IMR-90 (cell line): ENCODE measurements at regions not wholly inside any gene's neighbourhood (a gene's known extent, or its start where the extent isn't known, plus 50 kb on each side); places are given as distances from the start of the nearest gene placed in this dataset.

Experiments
- ATAC-seq: fragments of 200-7000 bp; cut with Tn5 transposase; 2 replicates; pipeline ENCODE4 v1.9.1; 2020; ENCODE audit warnings: low read depth, mild to moderate bottlenecking, moderate library complexity
- BruUV-seq: library from RNA; stranded (reverse); fragments of 400-500 nt; replicated peaks from 2 replicates; lab custom pipeline; 2021; lab: Mats Ljungman, UMichigan
- CTCF ChIA-PET: fragments of 300-600 bp; formaldehyde crosslinking; extraction: SDS; loops from one replicate; lab custom pipeline; 2021; ENCODE audit warnings: antibody characterized with exemption; lab: Yijun Ruan, JAX
- POLR2A ChIA-PET: fragments of 300-600 bp; sonication (Branson Sonifier 250); formaldehyde crosslinking; loops from one replicate; lab custom pipeline; 2022; ENCODE audit warnings: antibody characterized with exemption; ENCODE audit not compliant: unreplicated experiment; lab: Charles Lee
- DNase-seq: peaks from one replicate; pipeline ENCODE4 v3.0.0; 2013
- H2AFZ ChIP-seq: replicated peaks from 2 replicates; pipeline ENCODE3; 2013; ENCODE audit warnings: low read length, mild to moderate bottlenecking; ENCODE audit not compliant: poor library complexity
- H2AK5ac ChIP-seq: 2 replicates; pipeline ENCODE4 v1.6.1; 2013; ENCODE audit warnings: low read depth, low read length, inconsistent platforms
- H2AK9ac ChIP-seq: replicated peaks from 2 replicates; pipeline ENCODE3; 2013; ENCODE audit warnings: mild to moderate bottlenecking, low read depth, low read length, moderate library complexity; ENCODE audit not compliant: poor library complexity
- H2BK120ac ChIP-seq: 2 replicates; pipeline ENCODE4 v1.6.1; 2013; ENCODE audit warnings: low read depth, low read length, inconsistent platforms
- H2BK15ac ChIP-seq: 3 replicates; pipeline ENCODE4 v1.6.1; 2013; ENCODE audit warnings: low read depth, low read length, inconsistent platforms
- H2BK20ac ChIP-seq: 2 replicates; pipeline ENCODE4 v1.6.1; 2013; ENCODE audit warnings: low read depth, mild to moderate bottlenecking, inconsistent platforms, low read length, moderate library complexity
- H2BK5ac ChIP-seq: 2 replicates; pipeline ENCODE4 v1.6.1; 2013; ENCODE audit warnings: mild to moderate bottlenecking, low read depth, low read length, inconsistent platforms; ENCODE audit not compliant: poor library complexity, severe bottlenecking
- H3K14ac ChIP-seq: replicated peaks from 2 replicates; pipeline ENCODE4 v1.6.1; 2013; ENCODE audit warnings: low read depth, low read length, inconsistent platforms
- H3K18ac ChIP-seq: 2 replicates; pipeline ENCODE4 v1.6.1; 2013; ENCODE audit warnings: low read depth, low read length, control low read depth
- H3K23ac ChIP-seq: 2 replicates; pipeline ENCODE4 v1.6.1; 2013; ENCODE audit warnings: low read depth, low read length, inconsistent platforms
- H3K27ac ChIP-seq: 2 replicates; pipeline ENCODE4 v1.5.1; 2013; ENCODE audit warnings: mild to moderate bottlenecking, control low read depth, low read length; ENCODE audit not compliant: insufficient read depth
- H3K27me3 ChIP-seq: 2 replicates; pipeline ENCODE4 v1.6.1; 2013; ENCODE audit warnings: low read length; ENCODE audit not compliant: control insufficient read depth, insufficient read depth
- H3K36me3 ChIP-seq: 2 replicates; pipeline ENCODE4 v1.6.1; 2013; ENCODE audit warnings: low read length, mixed read lengths; ENCODE audit not compliant: control insufficient read depth, insufficient read depth
- H3K4ac ChIP-seq: 2 replicates; pipeline ENCODE4 v1.6.1; 2013; ENCODE audit warnings: low read depth, low read length, inconsistent platforms
- H3K4me1 ChIP-seq: 2 replicates; pipeline ENCODE4 v1.6.1; 2013; ENCODE audit warnings: low read length, mixed read lengths; ENCODE audit not compliant: control insufficient read depth, insufficient read depth
- H3K4me2 ChIP-seq: 2 replicates; pipeline ENCODE4 v1.6.1; 2013; ENCODE audit warnings: low read depth, mild to moderate bottlenecking, control low read depth, low read length, moderate library complexity
- H3K4me3 ChIP-seq: 2 replicates; pipeline ENCODE4 v1.5.1; 2013; ENCODE audit warnings: low read depth, mild to moderate bottlenecking, control low read depth, low read length, moderate library complexity; ENCODE audit not compliant: insufficient read depth
- H3K56ac ChIP-seq: 2 replicates; pipeline ENCODE4 v1.6.1; 2013; ENCODE audit warnings: low read length, inconsistent platforms; ENCODE audit not compliant: insufficient read depth; ENCODE audit errors: extremely low read depth
- H3K79me1 ChIP-seq, 2 experiments: 2 replicates each; pipeline ENCODE4 v1.6.1; 2013; ENCODE audit warnings: low read length in 2 of 2, inconsistent platforms in 1 of 2, low read depth in 1 of 2
- H3K9ac ChIP-seq: 2 replicates; pipeline ENCODE4 v1.6.1; 2013; ENCODE audit warnings: low read depth, low read length, control low read depth
- H3K9me1 ChIP-seq: 2 replicates; pipeline ENCODE4 v1.6.1; 2013; ENCODE audit warnings: low read length, inconsistent platforms; ENCODE audit not compliant: insufficient read depth
- H3K9me3 ChIP-seq: 2 replicates; pipeline ENCODE4 v1.6.1; 2013; ENCODE audit warnings: low read length; ENCODE audit not compliant: control insufficient read depth, insufficient read depth
- H4K20me1 ChIP-seq: 2 replicates; pipeline ENCODE4 v1.6.1; 2013; ENCODE audit warnings: low read length, inconsistent platforms; ENCODE audit not compliant: insufficient read depth
- H4K5ac ChIP-seq: 2 replicates; pipeline ENCODE4 v1.6.1; 2013; ENCODE audit warnings: mild to moderate bottlenecking, low read depth, low read length, control low read depth
- H4K8ac ChIP-seq, 2 experiments: 2 replicates each; pipeline ENCODE4 v1.6.1; 2013; ENCODE audit warnings: low read depth in 2 of 2, low read length in 2 of 2, control low read depth in 1 of 2, inconsistent platforms in 1 of 2
- H4K91ac ChIP-seq: 2 replicates; pipeline ENCODE4 v1.6.1; 2013; ENCODE audit warnings: low read depth, low read length, inconsistent platforms; ENCODE audit not compliant: insufficient read depth
- BHLHE40 ChIP-seq: fragments of 150-350 bp; IDR thresholded peaks from 2 replicates; pipeline ENCODE4 v1.6.1; 2016; ENCODE audit warnings: mild to moderate bottlenecking, low read depth, low read length
- CEBPB ChIP-seq: IDR thresholded peaks from 2 replicates; pipeline ENCODE4 v1.6.1; 2012; ENCODE audit warnings: low read depth, low read length, improper control_type of control experiment
- CHD1 ChIP-seq: IDR thresholded peaks from 2 replicates; pipeline ENCODE4 v1.6.1; 2012; ENCODE audit warnings: low read depth, low read length, improper control_type of control experiment
- CTCF ChIP-seq: conservative IDR thresholded peaks from 2 replicates; pipeline ENCODE4 v1.5.1; 2012; ENCODE audit warnings: mild to moderate bottlenecking, low read depth, low read length, improper control_type of control experiment
- FOS ChIP-seq: fragments of 150-350 bp; IDR thresholded peaks from 2 replicates; pipeline ENCODE4 v1.6.1; 2016; ENCODE audit warnings: low read depth, low read length
- MAZ ChIP-seq: IDR thresholded peaks from 2 replicates; pipeline ENCODE4 v1.6.1; 2012; ENCODE audit warnings: low read depth, mild to moderate bottlenecking, low read length, improper control_type of control experiment, moderate library complexity, borderline replicate concordance
- NFE2L2 ChIP-seq: fragments of 150-350 bp; IDR thresholded peaks from 2 replicates; pipeline ENCODE4 v1.6.1; 2016; ENCODE audit warnings: low read depth, mild to moderate bottlenecking, low read length
- RCOR1 ChIP-seq: IDR thresholded peaks from 2 replicates; pipeline ENCODE4 v1.6.1; 2012; ENCODE audit warnings: mild to moderate bottlenecking, low read length, improper control_type of control experiment; ENCODE audit not compliant: insufficient replicate concordance
- RFX5 ChIP-seq: IDR thresholded peaks from 2 replicates; pipeline ENCODE4 v1.8.0; 2012; ENCODE audit warnings: low read depth, mild to moderate bottlenecking, low read length, moderate library complexity
- USF2 ChIP-seq: fragments of 150-350 bp; IDR thresholded peaks from 2 replicates; pipeline ENCODE4 v1.6.1; 2017; ENCODE audit warnings: mild to moderate bottlenecking, antibody characterized with exemption, low read length, low read depth
- WGBS, 2 experiments: methylation state at CpG; one replicate each; pipeline versions ENCODE4 v1.1.5 to v1.1.7; 2013; ENCODE audit warnings: missing lambda C conversion rate in 2 of 2; ENCODE audit not compliant: insufficient read length in 1 of 2; ENCODE audit errors: extremely low coverage in 2 of 2; 5-methylcytosine and 5-hydroxymethylcytosine counted together
- dilution Hi-C: fragments of 300-500 bp; cut with HindIII; formaldehyde crosslinking; loops from one replicate; pipeline ENCODE4 v1.14.3; 2018; ENCODE audit warnings: low sequenced_read_pairs; ENCODE audit not compliant: unreplicated experiment
- in situ Hi-C: fragments of 300-500 bp; cut with MboI; formaldehyde crosslinking; loops from 3 replicates; pipeline ENCODE4 v1.14.3; 2019; ENCODE audit warnings: low sequenced_read_pairs, inconsistent platforms, mixed read lengths
- intact Hi-C: fragments of 100-400 bp; cut with micrococcal nuclease; formaldehyde crosslinking; loops from 2 replicates; pipeline ENCODE4 v1.10.0; 2022

GRCh38 chr13:68713394-68713793, 1394.2 kb upstream of the ATXN8OS start:
- H3K9me1 ChIP-seq, result no peaks in the 10 kb centered on the region
- H4K8ac ChIP-seq, result no peak overlapping the region
- H3K79me1 ChIP-seq, result no peaks in the 10 kb centered on the region
- H3K23ac ChIP-seq, result no peak overlapping the region
- in situ Hi-C loops (no loop called here), dilution Hi-C loops (no loop called here), intact Hi-C loops (no loop called here)
- H2BK120ac ChIP-seq, result no peak overlapping the region
- no peak overlapping the region for H2BK15ac ChIP-seq
- H2AFZ ChIP-seq, result no peak overlapping the region
- no peak overlapping the region for H2BK20ac ChIP-seq
- H4K5ac ChIP-seq, result no peak overlapping the region
- H2AK5ac ChIP-seq, result no peak overlapping the region
- H2AK9ac ChIP-seq, result no peak overlapping the region
- H3K9me3 ChIP-seq, result peaks cover 6% of the 10 kb centered on the region; the same call in 1 of the 2 replicates
- ChIA-PET CTCF (no interaction called here), POLR2A (no interaction called here)
- no TSS peak for BruUV-seq
- no peak overlapping the region for H3K56ac ChIP-seq
- no peaks in the 10 kb centered on the region for H4K20me1 ChIP-seq
- H3K18ac ChIP-seq, result no peak overlapping the region
- H3K27ac ChIP-seq, result no peak overlapping the region
- H3K4me2 ChIP-seq, result no peak overlapping the region
- no CpG with 5 or more reads among the region's 1 CpG for WGBS, 2 experiments
- no peaks in the 10 kb centered on the region for H3K4me1 ChIP-seq
- H3K4ac ChIP-seq, result no peak overlapping the region
- ATAC-seq, result no peak
- H4K91ac ChIP-seq, result no peak overlapping the region
- no peak overlapping the region for H3K14ac ChIP-seq
- H3K4me3 ChIP-seq, result no peak overlapping the region
- H3K27me3 ChIP-seq, result no peaks in the 10 kb centered on the region
- no peak overlapping the region for H3K9ac ChIP-seq
- no peaks in the 10 kb centered on the region for H3K36me3 ChIP-seq
- no peak for TF ChIP-seq BHLHE40
- no peak for TF ChIP-seq FOS
- no peak for TF ChIP-seq NFE2L2
- no peak for TF ChIP-seq CHD1
- no peak for TF ChIP-seq RCOR1
- no peak for TF ChIP-seq USF2
- no peak for TF ChIP-seq CTCF
- no peak for TF ChIP-seq MAZ
- no peak for TF ChIP-seq CEBPB
- no peak for TF ChIP-seq RFX5
- DNase-seq, result no peak
- no peak overlapping the region for H2BK5ac ChIP-seq
